HG02610 (cell line): ENCODE measurements at regions not wholly inside any gene's neighbourhood (a gene's known extent, or its start where the extent isn't known, plus 50 kb on each side); places are given as distances from the start of the nearest gene placed in this dataset.

ENCODE experiments used
- ATAC-seq: cut with Tn5 transposase; IDR thresholded peaks from one replicate; pipeline ENCODE4 v1.9.1; 2021; ENCODE audit warnings: mild to moderate bottlenecking, moderate library complexity; ENCODE audit not compliant: unreplicated experiment

- no peak for ATAC-seq
These were observed 214.1 kb downstream of the REEP3 start for GRCh38 chr10:63735305-63735704.

GRCh38 chr10:63738410-63738809, 217.2 kb downstream of the REEP3 start:
- ATAC-seq: no peak

GRCh38 chr10:63744060-63744941, 223.1 kb downstream of the REEP3 start:
- no peak for ATAC-seq

- no peak for ATAC-seq
These were observed 228.7 kb downstream of the REEP3 start for GRCh38 chr10:63749915-63750314.

GRCh38 chr10:63751836-63752235, 230.6 kb downstream of the REEP3 start:
- ATAC-seq: no peak

- ATAC-seq: no peak
These were observed 231.1 kb downstream of the REEP3 start for GRCh38 chr10:63752318-63752717.

GRCh38 chr10:63753808-63754207, 232.6 kb downstream of the REEP3 start:
- no peak for ATAC-seq

GRCh38 chr10:63755441-63755840, 234.2 kb downstream of the REEP3 start:
- ATAC-seq: no peak

- ATAC-seq: no peak
These were observed 235.9 kb downstream of the REEP3 start for GRCh38 chr10:63757067-63757466.

GRCh38 chr10:63758080-63758479, 236.9 kb downstream of the REEP3 start:
- ATAC-seq: no peak

- ATAC-seq: no peak
These were observed 238.1 kb downstream of the REEP3 start for GRCh38 chr10:63759335-63759734.

GRCh38 chr10:63760034-63760707, 239.0 kb downstream of the REEP3 start:
- no peak for ATAC-seq

- no peak for ATAC-seq
These were observed 239.5 kb downstream of the REEP3 start for GRCh38 chr10:63760708-63761047.

- ATAC-seq: no peak
These were observed 240.0 kb downstream of the REEP3 start for GRCh38 chr10:63761243-63761642.

GRCh38 chr10:63763744-63764143, 242.5 kb downstream of the REEP3 start:
- ATAC-seq: no peak

- ATAC-seq: no peak
These were observed 243.9 kb downstream of the REEP3 start for GRCh38 chr10:63765126-63765525.

- no peak for ATAC-seq
These were observed 245.5 kb downstream of the REEP3 start for GRCh38 chr10:63766745-63767137.

GRCh38 chr10:63767138-63767801, 246.1 kb downstream of the REEP3 start:
- no peak for ATAC-seq

- no peak for ATAC-seq
These were observed 248.2 kb downstream of the REEP3 start for GRCh38 chr10:63769367-63769766.

- no peak for ATAC-seq
These were observed 249.3 kb downstream of the REEP3 start for GRCh38 chr10:63770523-63770922.

GRCh38 chr10:63772491-63772890, 251.3 kb downstream of the REEP3 start:
- no peak for ATAC-seq

- ATAC-seq: no peak
These were observed 251.9 kb downstream of the REEP3 start for GRCh38 chr10:63773106-63773505.
